ENCODE measurements at regions not wholly inside any gene's neighbourhood (a gene's known extent, or its start where the extent isn't known, plus 50 kb on each side); places are given as distances from the start of the nearest gene placed in this dataset.

DNA sequence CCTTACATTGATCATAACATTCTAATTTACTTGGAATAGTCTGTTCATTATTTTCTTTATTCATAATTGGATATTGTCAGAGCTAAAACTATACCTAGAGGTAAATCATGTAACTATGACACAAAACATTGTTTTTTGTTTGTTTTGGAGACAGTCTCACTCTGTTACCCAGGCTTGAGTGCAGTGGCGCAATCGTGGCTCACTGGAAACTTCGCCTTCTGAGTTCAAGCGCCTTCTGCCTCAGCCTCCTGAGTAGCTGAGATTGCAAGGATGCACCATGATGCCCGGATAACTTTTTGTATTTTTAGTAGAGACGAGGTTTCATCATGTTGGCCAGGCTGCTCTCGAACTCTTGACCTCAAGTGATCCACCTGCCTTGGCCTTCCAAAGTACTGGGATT is 265.2 kb downstream of the FBXO8 start:
- TF ChIP-seq POLR2A (IDR thresholded peaks at IDR 0.05) (no peak), CTCF (IDR thresholded peaks at IDR 0.05) (no peak)
